PC-3 (cell line): ENCODE measurements at regions not wholly inside any gene's neighbourhood (a gene's known extent, or its start where the extent isn't known, plus 50 kb on each side); places are given as distances from the start of the nearest gene placed in this dataset.

Experiments
- ATAC-seq: fragments of 200-7000 bp; cut with Tn5 transposase; 2 replicates; pipeline ENCODE4 v1.9.1; 2020; ENCODE audit warnings: mild to moderate bottlenecking, moderate library complexity
- BruUV-seq: library from RNA; stranded (reverse); fragments of 400-500 nt; replicated peaks from 2 replicates; lab custom pipeline; 2021; lab: Mats Ljungman, UMichigan
- CTCF ChIA-PET: fragments of 300-600 bp; sonication (Branson Sonifier 250); formaldehyde crosslinking; loops from one replicate; lab custom pipeline; 2022; ENCODE audit warnings: antibody characterized with exemption; lab: Charles Lee
- POLR2A ChIA-PET: fragments of 300-600 bp; sonication (Branson Sonifier 250); formaldehyde crosslinking; loops from one replicate; lab custom pipeline; 2022; ENCODE audit warnings: antibody characterized with exemption; ENCODE audit not compliant: unreplicated experiment; lab: Charles Lee
- DNase-seq: peaks from one replicate; pipeline ENCODE4 v3.0.0-alpha.2; 2015
- H2AFZ ChIP-seq: fragments of 300-600 bp; sonication (generic); 2 replicates; pipeline ENCODE4 v1.6.0; 2016; ENCODE audit warnings: antibody characterized with exemption, low read length
- H3F3A ChIP-seq: fragments of 300-600 bp; sonication (generic); one replicate; pipeline ENCODE4 v1.6.0; 2017; ENCODE audit warnings: antibody characterized with exemption, low read length, control low read depth, mild to moderate bottlenecking; ENCODE audit not compliant: unreplicated experiment
- H3K27ac ChIP-seq: fragments of 300-600 bp; sonication (generic); 2 replicates; pipeline ENCODE4 v1.5.1; 2016; ENCODE audit warnings: mild to moderate bottlenecking, low read length
- H3K27me3 ChIP-seq: fragments of 300-600 bp; sonication (generic); 2 replicates; pipeline ENCODE4 v1.6.1; 2016; ENCODE audit warnings: low read length, mixed read lengths
- H3K36me3 ChIP-seq: fragments of 300-600 bp; sonication (generic); 2 replicates; pipeline ENCODE4 v1.6.1; 2016; ENCODE audit warnings: low read depth, mixed run types, low read length, mixed read lengths
- H3K4me1 ChIP-seq: fragments of 300-600 bp; sonication (generic); 2 replicates; pipeline ENCODE4 v1.5.1; 2016; ENCODE audit warnings: low read length; ENCODE audit not compliant: insufficient read depth
- H3K4me2 ChIP-seq: fragments of 300-600 bp; sonication (generic); 2 replicates; pipeline ENCODE4 v1.6.0; 2016; ENCODE audit warnings: low read length
- H3K4me3 ChIP-seq: fragments of 300-600 bp; sonication (generic); 2 replicates; pipeline ENCODE4 v1.5.1; 2016; ENCODE audit warnings: mild to moderate bottlenecking, low read length, mixed read lengths
- H3K79me2 ChIP-seq: fragments of 300-600 bp; sonication (generic); 2 replicates; pipeline ENCODE4 v1.6.1; 2017; ENCODE audit warnings: low read length, mixed read lengths
- H3K9ac ChIP-seq: fragments of 300-600 bp; sonication (generic); 2 replicates; pipeline ENCODE4 v1.6.0; 2016; ENCODE audit warnings: mild to moderate bottlenecking, low read length
- H3K9me2 ChIP-seq: fragments of 300-600 bp; sonication (generic); replicated peaks from 2 replicates; pipeline ENCODE4 v1.6.1; 2016; ENCODE audit warnings: mixed run types, low read length, mixed read lengths
- H3K9me3 ChIP-seq: fragments of 300-600 bp; sonication (generic); 2 replicates; pipeline ENCODE4 v1.6.1; 2016; ENCODE audit warnings: low read length, mixed read lengths
- H4K20me1 ChIP-seq: fragments of 300-600 bp; sonication (generic); 2 replicates; pipeline ENCODE4 v1.6.1; 2016; ENCODE audit warnings: low read length, mixed read lengths
- EZH2 ChIP-seq: fragments of 300-600 bp; sonication (generic); IDR thresholded peaks from one replicate; pipeline ENCODE4 v1.6.1; 2017; ENCODE audit warnings: antibody characterized with exemption, mild to moderate bottlenecking, low read length; ENCODE audit not compliant: unreplicated experiment
- EZH2phosphoT487 ChIP-seq: fragments of 300-600 bp; sonication (generic); IDR thresholded peaks from 2 replicates; pipeline ENCODE4 v1.6.1; 2018; ENCODE audit warnings: mild to moderate bottlenecking, antibody characterized with exemption, low read length, borderline replicate concordance
- intact Hi-C: fragments of 100-400 bp; cut with micrococcal nuclease; formaldehyde crosslinking; loops from 2 replicates; pipeline ENCODE4 v1.9.0; 2023
- TF ChIP-seq, protein P1 (sequence below): fragments of 300-600 bp; sonication (generic); conservative IDR thresholded peaks from 2 replicates; pipeline ENCODE4 v1.5.1; 2017; ENCODE audit warnings: antibody characterized with exemption, low read depth, mild to moderate bottlenecking, low read length

DNA sequence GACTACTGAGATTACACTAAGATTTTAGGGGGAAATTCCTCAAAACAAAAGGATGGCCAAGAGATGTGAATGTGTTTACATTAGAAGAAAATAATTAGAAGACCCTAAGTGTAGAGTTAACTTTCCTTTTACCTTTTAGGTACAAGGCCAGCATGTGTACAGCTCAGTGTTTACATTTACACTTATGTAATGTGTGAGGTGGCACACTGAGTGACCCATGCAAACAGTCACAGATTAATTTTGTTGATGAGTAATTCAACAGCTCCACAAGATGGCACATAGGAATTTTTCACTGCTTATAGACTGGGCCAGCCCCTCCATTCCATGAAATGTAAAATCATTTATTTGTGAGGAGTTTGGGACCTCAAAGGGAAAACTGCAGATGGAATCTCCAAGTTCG is 90.1 kb upstream of the SLC12A2 start:
- Histone ChIP-seq H3K9me3 (no peaks in the 10 kb centered on the region), H3K4me1 (peaks cover 7% of the 10 kb centered on the region), H3K4me2 (no peak overlapping the region), H3K27me3 (no peaks in the 10 kb centered on the region), H3K36me3 (no peaks in the 10 kb centered on the region), H3K4me3 (no peak overlapping the region), H3K9me2 (no peaks in the 10 kb centered on the region), H3K79me2 (no peaks in the 10 kb centered on the region), H2AFZ (no peak overlapping the region), H3K27ac (no peak overlapping the region), H3F3A (no peaks in the 10 kb centered on the region), H3K9ac (no peak overlapping the region), H4K20me1 (no peaks in the 10 kb centered on the region)
- POLR2A ChIA-PET: no interaction called here
- CTCF ChIA-PET: interaction anchor here (0.6 kb wide), 2 partner anchors 45 to 84 kb away, joined by 3 read pairs; no protein-coding TSS in a partner anchor
- BruUV-seq: no TSS peak
- intact Hi-C loops: no loop called here
- TF ChIP-seq EZH2 (no peak), EZH2phosphoT487 (no peak)
- ATAC-seq: no peak
- DNase-seq: no peak

DNA sequence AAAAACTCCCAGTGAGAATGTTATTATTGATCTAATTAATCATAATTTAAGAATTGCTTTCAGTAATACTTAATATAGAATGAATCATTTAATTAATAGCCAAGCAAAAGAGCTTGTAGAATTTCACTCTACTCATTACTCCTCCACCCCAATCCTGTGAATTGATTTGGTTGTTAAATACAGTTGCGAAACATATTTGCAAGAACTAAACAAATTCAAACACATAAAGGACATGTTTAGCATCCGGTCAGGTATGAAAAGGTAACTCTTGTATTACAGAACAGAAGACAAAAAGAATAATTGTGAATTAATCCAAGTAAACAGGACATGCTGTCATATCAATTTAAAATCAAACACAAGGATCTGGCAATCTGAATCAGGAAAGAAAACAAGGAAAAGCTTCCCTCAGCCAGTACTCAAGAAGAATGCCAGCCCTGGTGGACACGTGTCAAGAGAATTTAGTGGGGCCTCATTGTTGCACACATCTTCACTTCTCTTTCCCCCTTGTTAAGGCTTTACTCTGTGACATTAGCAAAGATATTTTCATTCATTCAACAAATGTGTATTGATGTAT is 89.4 kb upstream of the SLC12A2 start:
- intact Hi-C loops: no loop called here

DNA sequence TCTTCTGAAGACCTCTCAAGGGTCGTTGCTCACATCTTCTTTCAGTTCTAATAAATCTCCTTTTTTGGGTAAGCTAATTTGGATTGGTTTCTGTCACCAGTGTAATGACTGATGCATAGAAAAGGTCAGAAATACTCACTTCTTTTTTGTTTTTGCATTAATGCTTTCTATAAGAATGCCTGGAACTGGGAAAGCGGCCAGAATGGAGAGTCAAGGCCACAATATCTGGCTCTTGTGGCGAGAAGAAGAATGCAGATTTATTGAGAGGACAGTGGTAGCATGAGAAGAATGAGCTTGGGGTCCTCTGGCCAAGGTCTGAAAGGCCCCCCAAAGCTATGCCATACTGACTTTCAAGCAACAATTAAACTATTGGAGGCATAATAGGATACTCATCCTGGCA is 88.0 kb upstream of the SLC12A2 start:
- Histone ChIP-seq H3K4me3 (no peak overlapping the region), H2AFZ (no peak overlapping the region), H3K9ac (no peak overlapping the region), H3K36me3 (no peaks in the 10 kb centered on the region), H3K79me2 (no peaks in the 10 kb centered on the region), H3K9me3 (no peaks in the 10 kb centered on the region), H3F3A (no peaks in the 10 kb centered on the region), H4K20me1 (no peaks in the 10 kb centered on the region), H3K27me3 (no peaks in the 10 kb centered on the region), H3K4me2 (no peak overlapping the region), H3K4me1 (peaks cover 4% of the 10 kb centered on the region), H3K9me2 (no peaks in the 10 kb centered on the region), H3K27ac (no peak overlapping the region)
- TF ChIP-seq, protein P1, sequence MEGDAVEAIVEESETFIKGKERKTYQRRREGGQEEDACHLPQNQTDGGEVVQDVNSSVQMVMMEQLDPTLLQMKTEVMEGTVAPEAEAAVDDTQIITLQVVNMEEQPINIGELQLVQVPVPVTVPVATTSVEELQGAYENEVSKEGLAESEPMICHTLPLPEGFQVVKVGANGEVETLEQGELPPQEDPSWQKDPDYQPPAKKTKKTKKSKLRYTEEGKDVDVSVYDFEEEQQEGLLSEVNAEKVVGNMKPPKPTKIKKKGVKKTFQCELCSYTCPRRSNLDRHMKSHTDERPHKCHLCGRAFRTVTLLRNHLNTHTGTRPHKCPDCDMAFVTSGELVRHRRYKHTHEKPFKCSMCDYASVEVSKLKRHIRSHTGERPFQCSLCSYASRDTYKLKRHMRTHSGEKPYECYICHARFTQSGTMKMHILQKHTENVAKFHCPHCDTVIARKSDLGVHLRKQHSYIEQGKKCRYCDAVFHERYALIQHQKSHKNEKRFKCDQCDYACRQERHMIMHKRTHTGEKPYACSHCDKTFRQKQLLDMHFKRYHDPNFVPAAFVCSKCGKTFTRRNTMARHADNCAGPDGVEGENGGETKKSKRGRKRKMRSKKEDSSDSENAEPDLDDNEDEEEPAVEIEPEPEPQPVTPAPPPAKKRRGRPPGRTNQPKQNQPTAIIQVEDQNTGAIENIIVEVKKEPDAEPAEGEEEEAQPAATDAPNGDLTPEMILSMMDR: no peak
- TF ChIP-seq EZH2 (no peak), EZH2phosphoT487 (no peak)
- no TSS peak for BruUV-seq
- ChIA-PET POLR2A (no interaction called here), CTCF (no interaction called here)
- intact Hi-C loops: loop anchor here (5.0 kb wide), 1 partner anchor 42 kb away; no protein-coding TSS in a partner anchor
- no peak for ATAC-seq
- no peak for DNase-seq

More for the DNA sequence above, 89.4 kb upstream of the SLC12A2 start:
- Histone ChIP-seq H3K4me1 (peaks cover 4% of the 10 kb centered on the region), H3K4me3 (no peak overlapping the region), H2AFZ (no peak overlapping the region), H3K27ac (no peak overlapping the region), H3K9me2 (no peaks in the 10 kb centered on the region), H3K27me3 (no peaks in the 10 kb centered on the region), H4K20me1 (no peaks in the 10 kb centered on the region), H3K36me3 (no peaks in the 10 kb centered on the region), H3K9ac (no peak overlapping the region), H3K79me2 (no peaks in the 10 kb centered on the region), H3F3A (no peaks in the 10 kb centered on the region), H3K9me3 (no peaks in the 10 kb centered on the region), H3K4me2 (no peak overlapping the region)
- BruUV-seq: no TSS peak
- CTCF ChIA-PET: interaction anchor here (0.6 kb wide), 2 partner anchors 45 to 85 kb away, joined by 3 read pairs; no protein-coding TSS in a partner anchor
- no peak for DNase-seq
- ATAC-seq: no peak
- TF ChIP-seq EZH2: no peak
- TF ChIP-seq EZH2phosphoT487: no peak
- TF ChIP-seq, protein P1: no peak
- POLR2A ChIA-PET: no interaction called here
